ENCODE measurements at regions not wholly inside any gene's neighbourhood (a gene's known extent, or its start where the extent isn't known, plus 50 kb on each side); places are given as distances from the start of the nearest gene placed in this dataset.
A peak's percentile ranks its signal among the peaks of the same experiment; 100 is the strongest.

- no peak overlapping the region for H3K4me3 ChIP-seq (ENCODE audit: low read depth, low read length)
- no peak for DNase-seq (ENCODE audit: low read depth)
- no peak for TF ChIP-seq POLR2A (IDR thresholded peaks at IDR 0.05; ENCODE audit: extremely low read depth, insufficient read length)
- no peak for TF ChIP-seq MYC (IDR thresholded peaks at IDR 0.05; ENCODE audit: low read depth, low read length)
- TF ChIP-seq CTCF (IDR thresholded peaks at IDR 0.05; ENCODE audit: low read depth, low read length): no peak
- TF ChIP-seq MAX (IDR thresholded peaks at IDR 0.05; ENCODE audit: low read depth, low read length): no peak
Observed at GRCh38 chr5:164649266-164649665, 1143.8 kb downstream of the MAT2B start.

DNA sequence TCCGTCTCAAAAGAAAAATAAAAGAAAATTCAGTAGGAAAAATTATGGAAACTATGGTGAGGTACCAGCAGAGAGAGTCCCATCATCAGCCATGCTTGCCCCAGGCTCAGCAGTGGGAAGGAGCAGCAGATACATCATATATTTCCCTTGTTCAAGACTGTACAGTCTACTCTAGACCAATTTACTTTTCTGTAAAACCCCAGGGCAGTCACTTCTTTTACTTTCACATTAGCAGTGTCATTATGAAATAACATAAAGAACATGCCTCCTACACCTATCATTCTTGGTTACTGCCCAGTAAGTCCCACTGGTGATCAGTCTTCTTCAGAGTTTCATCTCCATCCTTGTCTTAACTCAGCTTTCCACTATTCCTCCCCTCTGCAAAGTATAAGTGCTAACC, 1145.0 kb downstream of the MAT2B start:
- TF ChIP-seq MYC (IDR thresholded peaks at IDR 0.05; ENCODE audit: low read depth, low read length) (no peak), POLR2A (IDR thresholded peaks at IDR 0.05; ENCODE audit: extremely low read depth, insufficient read length) (no peak), CTCF (IDR thresholded peaks at IDR 0.05; ENCODE audit: low read depth, low read length) (no peak), MAX (IDR thresholded peaks at IDR 0.05; ENCODE audit: low read depth, low read length) (no peak)
- H3K4me3 ChIP-seq (ENCODE audit: low read depth, low read length): no peak overlapping the region

DNA sequence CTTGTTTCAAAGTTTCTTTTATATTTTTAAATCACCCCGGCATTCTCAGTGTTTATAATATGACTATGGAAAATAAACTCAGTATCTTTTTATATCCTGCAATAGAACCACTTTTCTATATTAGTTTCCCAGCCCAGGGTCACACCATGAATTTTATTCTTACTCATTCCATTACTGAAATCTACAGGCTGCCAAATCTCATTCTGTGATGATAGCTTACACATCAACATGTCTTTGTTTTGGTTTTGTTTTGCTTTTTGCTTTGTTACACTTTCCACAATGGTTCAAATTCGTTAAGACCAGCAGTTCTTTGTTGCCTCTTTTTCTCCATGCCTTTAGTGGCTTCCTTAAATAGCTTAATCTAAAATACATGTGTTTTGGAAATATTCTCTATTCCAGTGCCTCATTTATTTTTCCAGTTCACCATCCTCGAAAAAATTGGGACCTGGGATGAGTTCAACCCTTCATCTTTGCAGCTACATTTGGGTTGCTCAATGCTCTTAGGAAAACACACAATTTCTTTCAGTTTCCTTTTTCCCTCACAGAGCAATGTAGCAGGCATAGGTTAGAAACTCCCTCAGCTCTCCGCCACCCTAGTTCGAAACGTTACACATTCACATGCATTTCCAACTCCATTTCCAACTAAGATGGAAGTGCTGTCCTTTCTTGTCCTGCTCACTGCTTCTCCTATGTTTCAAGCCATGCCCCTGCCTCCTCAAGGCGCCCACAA, 1146.3 kb downstream of the MAT2B start:
- no peak overlapping the region for H3K4me3 ChIP-seq (ENCODE audit: low read depth, low read length)
- TF ChIP-seq CTCF (IDR thresholded peaks at IDR 0.05; ENCODE audit: low read depth, low read length): no peak
- no peak for TF ChIP-seq POLR2A (IDR thresholded peaks at IDR 0.05; ENCODE audit: extremely low read depth, insufficient read length)
- no peak for TF ChIP-seq MYC (IDR thresholded peaks at IDR 0.05; ENCODE audit: low read depth, low read length)
- no peak for TF ChIP-seq MAX (IDR thresholded peaks at IDR 0.05; ENCODE audit: low read depth, low read length)

More for the DNA sequence above, 1145.0 kb downstream of the MAT2B start:
- DNase-seq (ENCODE audit: low read depth): no peak

DNA sequence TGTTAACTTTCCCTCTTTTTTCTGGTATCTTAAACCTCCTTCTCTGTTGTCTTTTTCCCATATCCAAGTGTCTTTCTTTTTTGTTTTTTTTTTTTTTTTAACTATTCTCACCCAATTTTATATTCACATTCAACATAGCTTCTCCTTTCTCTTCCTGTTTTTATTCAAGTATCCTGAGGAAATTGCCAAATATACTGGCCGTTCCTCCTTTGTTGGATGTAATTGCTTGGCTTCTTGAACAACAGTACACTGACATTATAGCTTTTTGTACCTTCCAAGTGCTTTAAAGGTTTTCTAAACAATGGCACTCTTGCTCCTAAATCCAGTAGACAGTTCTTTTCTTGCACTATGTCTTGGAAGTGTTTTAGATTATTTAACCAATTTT, 1146.8 kb downstream of the MAT2B start:
- no peak overlapping the region for H3K4me3 ChIP-seq (ENCODE audit: low read depth, low read length)
- no peak for TF ChIP-seq CTCF (IDR thresholded peaks at IDR 0.05; ENCODE audit: low read depth, low read length)
- DNase-seq (ENCODE audit: low read depth): peak; percentile 2

More for the DNA sequence above, 1146.3 kb downstream of the MAT2B start:
- no peak for DNase-seq (ENCODE audit: low read depth)

DNA sequence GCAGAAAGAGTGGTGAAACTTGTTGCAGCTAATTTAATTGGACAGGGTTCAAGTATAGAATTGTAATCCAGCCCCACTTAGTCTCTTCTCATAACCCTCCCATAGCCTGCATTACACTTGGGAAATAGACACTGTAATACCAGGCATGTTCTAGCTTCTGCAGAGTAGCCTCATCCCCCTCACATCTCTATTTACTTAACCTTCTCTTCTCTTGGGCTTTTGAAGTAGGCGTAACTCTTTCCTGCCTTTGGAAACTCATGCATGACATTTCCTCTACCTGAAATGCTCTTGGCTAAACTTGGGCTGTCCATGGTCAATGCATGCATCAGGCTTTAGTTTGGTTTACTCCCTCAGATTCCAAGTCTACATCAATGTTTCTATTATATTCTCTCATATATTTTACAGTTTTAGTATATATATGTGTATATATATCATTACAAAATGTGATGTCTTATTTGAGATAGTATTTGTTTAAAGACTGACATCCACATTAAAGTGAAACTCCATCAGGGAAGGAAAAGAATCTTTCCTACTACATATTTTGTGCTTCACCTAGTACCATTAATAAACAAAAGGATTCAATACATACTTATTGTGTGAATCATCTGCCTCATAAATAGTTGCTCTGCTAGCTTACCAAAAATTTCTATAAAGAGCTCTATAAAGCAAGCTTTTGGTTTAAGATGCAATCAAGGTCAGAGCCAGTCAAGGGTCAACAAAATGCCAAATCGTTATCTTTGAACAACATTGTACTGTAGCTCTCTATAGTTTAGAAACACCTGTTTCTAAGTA, 1158.0 kb downstream of the MAT2B start:
- no peak overlapping the region for H3K4me3 ChIP-seq (ENCODE audit: low read depth, low read length)
- DNase-seq (ENCODE audit: low read depth): no peak
- TF ChIP-seq MYC (IDR thresholded peaks at IDR 0.05; ENCODE audit: low read depth, low read length) (no peak), POLR2A (IDR thresholded peaks at IDR 0.05; ENCODE audit: extremely low read depth, insufficient read length) (no peak)

DNA sequence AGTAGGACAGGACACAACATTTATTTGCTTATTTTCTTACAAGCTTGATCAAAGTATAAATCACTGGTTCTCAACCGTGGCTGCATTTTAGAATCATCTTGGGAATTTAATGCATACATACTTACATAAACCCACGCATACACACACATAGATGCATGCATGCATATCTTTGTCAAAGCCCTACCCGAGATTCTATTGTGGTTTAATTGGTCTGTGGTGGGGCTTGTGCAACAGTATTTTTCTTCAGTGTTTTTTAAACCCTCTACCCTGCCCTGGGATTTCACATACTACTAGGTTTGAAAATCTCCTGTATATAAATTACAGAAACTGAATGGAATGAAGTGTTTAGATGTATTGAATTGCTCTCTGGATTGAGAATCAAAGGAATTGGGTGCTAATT, 1166.2 kb downstream of the MAT2B start:
- TF ChIP-seq MYC (IDR thresholded peaks at IDR 0.05; ENCODE audit: low read depth, low read length) (no peak), CTCF (IDR thresholded peaks at IDR 0.05; ENCODE audit: low read depth, low read length) (no peak), MAX (IDR thresholded peaks at IDR 0.05; ENCODE audit: low read depth, low read length) (no peak), POLR2A (IDR thresholded peaks at IDR 0.05; ENCODE audit: extremely low read depth, insufficient read length) (no peak)
- DNase-seq (ENCODE audit: low read depth): peak; percentile 13
- H3K4me3 ChIP-seq (ENCODE audit: low read depth, low read length): no peak overlapping the region

All from NB4 (cell line).